Liver (tissue), 8 donors: ENCODE measurements at regions not wholly inside any gene's neighbourhood (a gene's known extent, or its start where the extent isn't known, plus 50 kb on each side); places are given as distances from the start of the nearest gene placed in this dataset.
"Not testable (repeated sequence)": the region's sequence is repeated elsewhere in the genome, so short reads cannot be mapped to it uniquely, and the experiment has no call there.

Experiments
- DNase-seq: peaks from one replicate; pipeline ENCODE4 v3.0.0-alpha.2; 2017; ENCODE audit warnings: low spot score
- H3K27ac ChIP-seq, 2 donors: one replicate each; pipeline ENCODE4 v1.7.0; 2013; ENCODE audit warnings: inconsistent platforms in 2 of 2, low read length in 2 of 2, control low read depth in 1 of 2, low read depth in 1 of 2, mild to moderate bottlenecking in 1 of 2
- H3K27me3 ChIP-seq, 4 donors: one replicate each; pipeline versions ENCODE4 v1.6.1 to v1.7.0; 2013; ENCODE audit warnings: low read length in 3 of 4, inconsistent platforms in 1 of 4, mild to moderate bottlenecking in 1 of 4, moderate library complexity in 1 of 4; ENCODE audit not compliant: control insufficient read depth in 4 of 4, insufficient read depth in 4 of 4
- H3K36me3 ChIP-seq, 4 donors: one replicate each; pipeline versions ENCODE4 v1.6.1 to v1.7.0; 2013; ENCODE audit warnings: low read length in 3 of 4, mild to moderate bottlenecking in 3 of 4, low read depth in 1 of 4, moderate library complexity in 1 of 4; ENCODE audit not compliant: control insufficient read depth in 4 of 4, insufficient read depth in 3 of 4
- H3K4me1 ChIP-seq, 4 donors: one replicate each; pipeline versions ENCODE4 v1.6.1 to v1.7.0; 2013; ENCODE audit warnings: low read length in 3 of 4, mild to moderate bottlenecking in 3 of 4, moderate library complexity in 1 of 4; ENCODE audit not compliant: control insufficient read depth in 4 of 4, insufficient read depth in 4 of 4
- H3K4me3 ChIP-seq, 3 donors: one replicate each; pipeline versions ENCODE4 v1.6.1 to v1.7.0; 2013; ENCODE audit warnings: low read length in 3 of 3, control low read depth in 1 of 3, low read depth in 1 of 3, mild to moderate bottlenecking in 1 of 3
- H3K9ac ChIP-seq, 2 donors: one replicate each; pipeline ENCODE4 v1.7.0; 2013; ENCODE audit warnings: low read length in 2 of 2, mild to moderate bottlenecking in 2 of 2, moderate library complexity in 2 of 2, control low read depth in 1 of 2, low read depth in 1 of 2
- H3K9me3 ChIP-seq, 4 donors: one replicate each; pipeline versions ENCODE4 v1.6.1 to v1.7.0; 2013; ENCODE audit warnings: low read length in 3 of 4; ENCODE audit not compliant: control insufficient read depth in 4 of 4
- ATF3 ChIP-seq: IDR thresholded peaks from 2 replicates; pipeline ENCODE4 v1.6.1; 2016; ENCODE audit warnings: antibody characterized with exemption
- CTCF ChIP-seq: fragments of 150-350 bp; IDR thresholded peaks from 2 replicates; pipeline ENCODE4 v1.5.1; 2017; ENCODE audit warnings: improper control_type of control experiment, low read depth, low read length; ENCODE audit not compliant: missing input control
- EGR1 ChIP-seq, 2 donors: IDR thresholded peaks; 2 replicates each; pipeline ENCODE4 v1.6.1; 2016 to 2018; ENCODE audit warnings: antibody characterized with exemption in 2 of 2, low read depth in 2 of 2
- FOXA1 ChIP-seq: IDR thresholded peaks from 2 replicates; pipeline ENCODE4 v1.6.1; 2016; ENCODE audit warnings: antibody characterized with exemption
- FOXA2 ChIP-seq: IDR thresholded peaks from 2 replicates; pipeline ENCODE4 v1.6.1; 2016; ENCODE audit warnings: antibody characterized with exemption
- GABPA ChIP-seq, 2 donors: IDR thresholded peaks in 1 of 2; conservative IDR thresholded peaks in 1 of 2; 2 replicates each; pipeline ENCODE4 v1.6.1; 2016; ENCODE audit warnings: antibody characterized with exemption in 2 of 2, mild to moderate bottlenecking in 1 of 2, moderate library complexity in 1 of 2
- HNF4A ChIP-seq, 2 donors: conservative IDR thresholded peaks; 2 replicates each; pipeline ENCODE4 v1.6.1; 2016; ENCODE audit warnings: antibody characterized with exemption in 2 of 2, mild to moderate bottlenecking in 2 of 2
- HNF4G ChIP-seq: IDR thresholded peaks from 2 replicates; pipeline ENCODE4 v1.6.1; 2016; ENCODE audit warnings: antibody characterized with exemption
- JUND ChIP-seq, 2 donors: IDR thresholded peaks; 2 replicates each; pipeline ENCODE4 v1.6.1; 2016; ENCODE audit warnings: antibody characterized with exemption in 2 of 2
- MAX ChIP-seq: IDR thresholded peaks from 2 replicates; pipeline ENCODE4 v1.6.1; 2016; ENCODE audit warnings: antibody characterized with exemption
- NR2F2 ChIP-seq: IDR thresholded peaks from 2 replicates; pipeline ENCODE4 v1.6.1; 2016; ENCODE audit warnings: antibody characterized with exemption
- RAD21 ChIP-seq, 2 donors: IDR thresholded peaks; 2 replicates each; pipeline ENCODE4 v1.6.1; 2016; ENCODE audit warnings: antibody characterized with exemption in 2 of 2, mild to moderate bottlenecking in 2 of 2
- RXRA ChIP-seq, 2 donors: IDR thresholded peaks; 2 replicates each; pipeline ENCODE4 v1.6.1; 2017 to 2018; ENCODE audit warnings: antibody characterized with exemption in 2 of 2, mild to moderate bottlenecking in 1 of 2
- SP1 ChIP-seq: IDR thresholded peaks from 2 replicates; pipeline ENCODE4 v1.6.1; 2018; ENCODE audit warnings: antibody characterized with exemption, mild to moderate bottlenecking
- TAF1 ChIP-seq: conservative IDR thresholded peaks from 2 replicates; pipeline ENCODE4 v1.6.1; 2016; ENCODE audit warnings: antibody characterized with exemption, mild to moderate bottlenecking
- YY1 ChIP-seq: IDR thresholded peaks from 2 replicates; pipeline ENCODE4 v1.6.1; 2016; ENCODE audit warnings: antibody characterized with exemption, mild to moderate bottlenecking
- ZBTB33 ChIP-seq: IDR thresholded peaks from 2 replicates; pipeline ENCODE4 v1.6.1; 2016; ENCODE audit warnings: antibody characterized with exemption
- WGBS: extraction: QIAGEN DNeasy Blood & Tissue Kit; methylation state at CpG from one replicate; pipeline ENCODE4 v1.1.7; 2013; 5-methylcytosine and 5-hydroxymethylcytosine counted together
- TF ChIP-seq, protein P1 (sequence below): IDR thresholded peaks from 2 replicates; pipeline ENCODE4 v1.6.1; 2016; ENCODE audit warnings: antibody characterized with exemption, mild to moderate bottlenecking
- donor health status: healthy.
- donor health status: healthy.
- donor health status: healthy.
- donor health status: healthy.
- donor health status: healthy.

- no peaks in the 10 kb centered on the region for H3K36me3 ChIP-seq
- WGBS: 95% methylated on average over 1 of the region's 1 CpG
- no peak overlapping the region for H3K9ac ChIP-seq
- no peak for DNase-seq
- TF ChIP-seq FOXA1: no peak
- TF ChIP-seq RAD21 (IDR thresholded peaks at IDR 0.05): no peak
- no peak overlapping the region for H3K4me3 ChIP-seq
- H3K4me1 ChIP-seq: no peaks in the 10 kb centered on the region
- H3K27me3 ChIP-seq: no peaks in the 10 kb centered on the region
- H3K27ac ChIP-seq: no peak overlapping the region
- H3K9me3 ChIP-seq: no peaks in the 10 kb centered on the region
Observed at GRCh38 chr2:146697307-146697706, 1147.5 kb upstream of the ACVR2A start.

DNA sequence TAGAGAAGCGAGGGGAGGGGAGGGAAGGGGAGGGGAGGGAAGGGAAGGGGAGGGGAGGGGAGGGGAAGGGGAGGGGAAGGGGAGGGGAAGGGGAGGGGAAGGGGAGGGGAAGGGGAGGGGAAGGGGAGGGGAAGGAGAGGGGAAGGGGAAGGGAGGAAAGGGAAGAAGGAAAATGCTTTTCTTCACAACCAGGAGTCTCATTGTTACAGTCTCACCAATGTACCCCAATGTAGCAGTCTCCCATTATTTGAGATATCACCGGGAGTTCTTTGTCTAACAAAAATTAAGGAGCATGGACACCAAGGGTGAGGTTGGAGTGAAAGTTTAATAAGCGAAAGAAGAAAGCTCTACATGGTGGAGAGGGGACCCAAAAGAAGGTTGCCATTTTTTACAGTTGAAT is 1148.0 kb upstream of the ACVR2A start:
- not testable (repeated sequence) for H3K27ac ChIP-seq, H3K4me1 ChIP-seq, H3K4me3 ChIP-seq, H3K27me3 ChIP-seq, DNase-seq, H3K9me3 ChIP-seq, H3K36me3 ChIP-seq, H3K9ac ChIP-seq
- WGBS: 50% methylated on average over 2 of the region's 3 CpGs

- no peak overlapping the region for H3K4me3 ChIP-seq
- DNase-seq: no peak
- H3K27me3 ChIP-seq: no peaks in the 10 kb centered on the region
- TF ChIP-seq HNF4G (no peak), CTCF (no peak), NR2F2 (no peak), RAD21 (IDR thresholded peaks at IDR 0.05) (no peak), ZBTB33 (no peak), GABPA (IDR thresholded peaks at IDR 0.05 in 1 of 2, conservative IDR thresholded peaks at IDR 0.05 in 1 of 2) (no peak), FOXA2 (no peak), EGR1 (IDR thresholded peaks at IDR 0.05; ENCODE audit: low read depth in 2 of 2) (no peak), HNF4A (conservative IDR thresholded peaks at IDR 0.05) (no peak), ATF3 (no peak), RXRA (IDR thresholded peaks at IDR 0.05) (no peak), SP1 (no peak), TAF1 (no peak), MAX (no peak), FOXA1 (no peak), YY1 (no peak), JUND (IDR thresholded peaks at IDR 0.05) (no peak)
- TF ChIP-seq, protein P1, sequence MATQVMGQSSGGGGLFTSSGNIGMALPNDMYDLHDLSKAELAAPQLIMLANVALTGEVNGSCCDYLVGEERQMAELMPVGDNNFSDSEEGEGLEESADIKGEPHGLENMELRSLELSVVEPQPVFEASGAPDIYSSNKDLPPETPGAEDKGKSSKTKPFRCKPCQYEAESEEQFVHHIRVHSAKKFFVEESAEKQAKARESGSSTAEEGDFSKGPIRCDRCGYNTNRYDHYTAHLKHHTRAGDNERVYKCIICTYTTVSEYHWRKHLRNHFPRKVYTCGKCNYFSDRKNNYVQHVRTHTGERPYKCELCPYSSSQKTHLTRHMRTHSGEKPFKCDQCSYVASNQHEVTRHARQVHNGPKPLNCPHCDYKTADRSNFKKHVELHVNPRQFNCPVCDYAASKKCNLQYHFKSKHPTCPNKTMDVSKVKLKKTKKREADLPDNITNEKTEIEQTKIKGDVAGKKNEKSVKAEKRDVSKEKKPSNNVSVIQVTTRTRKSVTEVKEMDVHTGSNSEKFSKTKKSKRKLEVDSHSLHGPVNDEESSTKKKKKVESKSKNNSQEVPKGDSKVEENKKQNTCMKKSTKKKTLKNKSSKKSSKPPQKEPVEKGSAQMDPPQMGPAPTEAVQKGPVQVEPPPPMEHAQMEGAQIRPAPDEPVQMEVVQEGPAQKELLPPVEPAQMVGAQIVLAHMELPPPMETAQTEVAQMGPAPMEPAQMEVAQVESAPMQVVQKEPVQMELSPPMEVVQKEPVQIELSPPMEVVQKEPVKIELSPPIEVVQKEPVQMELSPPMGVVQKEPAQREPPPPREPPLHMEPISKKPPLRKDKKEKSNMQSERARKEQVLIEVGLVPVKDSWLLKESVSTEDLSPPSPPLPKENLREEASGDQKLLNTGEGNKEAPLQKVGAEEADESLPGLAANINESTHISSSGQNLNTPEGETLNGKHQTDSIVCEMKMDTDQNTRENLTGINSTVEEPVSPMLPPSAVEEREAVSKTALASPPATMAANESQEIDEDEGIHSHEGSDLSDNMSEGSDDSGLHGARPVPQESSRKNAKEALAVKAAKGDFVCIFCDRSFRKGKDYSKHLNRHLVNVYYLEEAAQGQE: no peak
- H3K4me1 ChIP-seq: no peaks in the 10 kb centered on the region
- no peak overlapping the region for H3K27ac ChIP-seq
- H3K36me3 ChIP-seq: no peaks in the 10 kb centered on the region
- no peaks in the 10 kb centered on the region for H3K9me3 ChIP-seq
- no peak overlapping the region for H3K9ac ChIP-seq
- WGBS: 95% methylated on average over 1 of the region's 1 CpG
Observed at GRCh38 chr2:146681991-146682390, 1162.8 kb upstream of the ACVR2A start.
